ENCODE measurements at regions not wholly inside any gene's neighbourhood (a gene's known extent, or its start where the extent isn't known, plus 50 kb on each side); places are given as distances from the start of the nearest gene placed in this dataset.

DNA sequence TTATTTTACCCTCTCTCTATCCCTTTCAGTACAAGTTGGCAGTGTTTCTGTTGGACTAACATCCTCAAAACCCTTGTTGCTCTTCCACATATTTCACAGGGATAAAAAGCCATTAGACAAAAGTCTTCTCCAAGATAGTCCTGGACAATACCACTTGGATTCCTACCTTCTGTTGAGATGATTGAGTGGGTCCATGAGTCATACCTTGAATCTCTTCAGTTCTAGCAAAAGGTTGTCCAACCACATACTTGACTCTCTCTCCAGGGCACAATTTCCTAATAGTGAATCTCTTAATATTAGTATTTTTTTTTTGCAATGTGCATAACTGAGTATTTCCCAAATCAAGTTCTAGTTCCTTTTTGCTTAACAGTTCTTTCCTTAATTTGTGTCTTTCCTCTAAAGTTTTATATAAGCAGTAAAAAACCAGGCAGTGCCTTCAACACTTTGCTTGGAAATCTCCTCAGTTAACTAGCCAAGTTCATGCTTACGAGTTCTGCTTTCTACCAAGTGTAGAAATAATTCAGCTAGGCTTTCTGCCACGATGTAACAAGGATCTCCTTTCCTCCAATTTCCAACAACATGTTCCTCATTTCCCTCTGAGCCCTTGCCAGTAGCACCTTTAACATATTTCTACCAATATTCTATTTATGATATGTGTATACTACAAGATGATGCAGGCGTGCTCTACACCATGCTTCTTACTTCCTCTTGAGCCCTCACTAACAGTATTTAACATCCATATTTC lies 68.3 kb upstream of the NEO1 start:
- H3K4me2 ChIP-seq: no peak overlapping the region
- H3K9me2 ChIP-seq (ENCODE audit: insufficient read depth): no peaks in the 10 kb centered on the region
- ChIA-PET POLR2A (ENCODE audit: unreplicated experiment) (no interaction called here), CTCF (no interaction called here)
- no peaks in the 10 kb centered on the region for H4K20me1 ChIP-seq (ENCODE audit: insufficient read depth)
- no peaks in the 10 kb centered on the region for H3F3A ChIP-seq (ENCODE audit: insufficient read depth, low read depth)
- no peaks in the 10 kb centered on the region for H3K79me2 ChIP-seq (ENCODE audit: low read depth)
- BruUV-seq (replicated peaks): no TSS peak
- 0 out of 2 replicates have a peak, but pooled peaks cover 10% of the 10 kb centered on the region for H3K27me3 ChIP-seq (ENCODE audit: insufficient read depth, low read depth)
- no peak overlapping the region for H3K27ac ChIP-seq
- no peaks in the 10 kb centered on the region for H3K36me3 ChIP-seq (ENCODE audit: low read depth)
- TF ChIP-seq, protein P1, sequence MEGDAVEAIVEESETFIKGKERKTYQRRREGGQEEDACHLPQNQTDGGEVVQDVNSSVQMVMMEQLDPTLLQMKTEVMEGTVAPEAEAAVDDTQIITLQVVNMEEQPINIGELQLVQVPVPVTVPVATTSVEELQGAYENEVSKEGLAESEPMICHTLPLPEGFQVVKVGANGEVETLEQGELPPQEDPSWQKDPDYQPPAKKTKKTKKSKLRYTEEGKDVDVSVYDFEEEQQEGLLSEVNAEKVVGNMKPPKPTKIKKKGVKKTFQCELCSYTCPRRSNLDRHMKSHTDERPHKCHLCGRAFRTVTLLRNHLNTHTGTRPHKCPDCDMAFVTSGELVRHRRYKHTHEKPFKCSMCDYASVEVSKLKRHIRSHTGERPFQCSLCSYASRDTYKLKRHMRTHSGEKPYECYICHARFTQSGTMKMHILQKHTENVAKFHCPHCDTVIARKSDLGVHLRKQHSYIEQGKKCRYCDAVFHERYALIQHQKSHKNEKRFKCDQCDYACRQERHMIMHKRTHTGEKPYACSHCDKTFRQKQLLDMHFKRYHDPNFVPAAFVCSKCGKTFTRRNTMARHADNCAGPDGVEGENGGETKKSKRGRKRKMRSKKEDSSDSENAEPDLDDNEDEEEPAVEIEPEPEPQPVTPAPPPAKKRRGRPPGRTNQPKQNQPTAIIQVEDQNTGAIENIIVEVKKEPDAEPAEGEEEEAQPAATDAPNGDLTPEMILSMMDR (conservative IDR thresholded peaks at IDR 0.05): no peak
- no peak for TF ChIP-seq EZH2 (IDR thresholded peaks at IDR 0.05; ENCODE audit: low read depth)
- H3K4me1 ChIP-seq (replicated peaks; ENCODE audit: insufficient read depth): no peaks in the 10 kb centered on the region
- intact Hi-C loops (cut with micrococcal nuclease; ENCODE audit: unreplicated experiment): no loop called here
- no peak overlapping the region for H2AFZ ChIP-seq
- no peaks in the 10 kb centered on the region for H3K9me3 ChIP-seq (ENCODE audit: insufficient read depth, low read depth)
- H3K4me3 ChIP-seq: no peak overlapping the region
- DNase-seq: no peak

- intact Hi-C loops (cut with micrococcal nuclease; ENCODE audit: unreplicated experiment): no loop called here
Observed at GRCh38 chr15:72982714-72983113, 69.5 kb upstream of the NEO1 start.

GRCh38 chr15:72980661-72981060 lies 71.6 kb upstream of the NEO1 start:
- TF ChIP-seq, protein P1 (conservative IDR thresholded peaks at IDR 0.05): no peak
- no peak for TF ChIP-seq EZH2 (IDR thresholded peaks at IDR 0.05; ENCODE audit: low read depth)
- ChIA-PET CTCF (no interaction called here), POLR2A (ENCODE audit: unreplicated experiment) (no interaction called here)
- H3K27ac ChIP-seq: no peak overlapping the region
- peaks cover 31% of the 10 kb centered on the region for H3K27me3 ChIP-seq (ENCODE audit: insufficient read depth, low read depth)
- no peak for DNase-seq
- H3K79me2 ChIP-seq (ENCODE audit: low read depth): no peaks in the 10 kb centered on the region
- H3F3A ChIP-seq (ENCODE audit: insufficient read depth, low read depth): no peaks in the 10 kb centered on the region
- no peaks in the 10 kb centered on the region for H3K9me3 ChIP-seq (ENCODE audit: insufficient read depth, low read depth)
- no peak overlapping the region for H2AFZ ChIP-seq
- H3K4me1 ChIP-seq (replicated peaks; ENCODE audit: insufficient read depth): no peaks in the 10 kb centered on the region
- no peak overlapping the region for H3K4me2 ChIP-seq
- intact Hi-C loops (cut with micrococcal nuclease; ENCODE audit: unreplicated experiment): no loop called here
- BruUV-seq (replicated peaks): no TSS peak
- H4K20me1 ChIP-seq (ENCODE audit: insufficient read depth): no peaks in the 10 kb centered on the region
- no peaks in the 10 kb centered on the region for H3K9me2 ChIP-seq (ENCODE audit: insufficient read depth)
- H3K4me3 ChIP-seq: no peak overlapping the region
- no peaks in the 10 kb centered on the region for H3K36me3 ChIP-seq (ENCODE audit: low read depth)

More at GRCh38 chr15:72982714-72983113, 69.5 kb upstream of the NEO1 start:
- no peaks in the 10 kb centered on the region for H3K36me3 ChIP-seq (ENCODE audit: low read depth)
- no peak overlapping the region for H2AFZ ChIP-seq
- peaks cover 18% of the 10 kb centered on the region for H3K27me3 ChIP-seq (ENCODE audit: insufficient read depth, low read depth)
- no peaks in the 10 kb centered on the region for H3K9me2 ChIP-seq (ENCODE audit: insufficient read depth)
- TF ChIP-seq, protein P1 (conservative IDR thresholded peaks at IDR 0.05): no peak
- no peak overlapping the region for H3K4me3 ChIP-seq
- no peaks in the 10 kb centered on the region for H4K20me1 ChIP-seq (ENCODE audit: insufficient read depth)
- no peak overlapping the region for H3K27ac ChIP-seq
- POLR2A ChIA-PET (ENCODE audit: unreplicated experiment): no interaction called here
- H3K4me1 ChIP-seq (replicated peaks; ENCODE audit: insufficient read depth): no peaks in the 10 kb centered on the region
- BruUV-seq (replicated peaks): no TSS peak
- H3K79me2 ChIP-seq (ENCODE audit: low read depth): no peaks in the 10 kb centered on the region
- CTCF ChIA-PET: no interaction called here
- H3F3A ChIP-seq (ENCODE audit: insufficient read depth, low read depth): no peaks in the 10 kb centered on the region
- DNase-seq: no peak
- no peaks in the 10 kb centered on the region for H3K9me3 ChIP-seq (ENCODE audit: insufficient read depth, low read depth)
- no peak overlapping the region for H3K4me2 ChIP-seq
